ENCODE measurements at regions not wholly inside any gene's neighbourhood (a gene's known extent, or its start where the extent isn't known, plus 50 kb on each side); places are given as distances from the start of the nearest gene placed in this dataset.

DNA sequence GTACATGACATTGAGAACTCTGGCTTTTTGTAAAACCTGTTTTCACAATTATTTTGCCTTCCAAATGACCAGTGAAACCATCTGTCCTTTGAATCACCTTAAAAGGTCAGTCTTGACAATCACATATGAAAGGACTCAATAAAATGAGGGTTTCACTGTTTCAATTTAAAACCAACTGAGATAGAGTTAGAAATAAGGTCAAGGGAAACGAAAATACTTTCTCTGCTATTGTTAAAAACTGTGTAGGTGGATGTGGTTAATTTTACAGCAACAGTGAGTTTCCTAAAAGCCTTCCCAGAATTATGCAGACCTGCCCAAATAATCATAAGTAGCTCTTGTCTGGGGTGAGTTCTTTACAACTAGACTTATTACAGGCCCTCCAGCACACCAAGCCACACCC, 839.9 kb downstream of the RAB28 start:
- TF ChIP-seq EZH2 (IDR thresholded peaks at IDR 0.05) (no peak), FOXP2 (optimal IDR thresholded peaks at IDR 0.05; ENCODE audit: control extremely low read depth, extremely low read length, insufficient read depth) (no peak)
